H1 (cell line): ENCODE measurements at regions not wholly inside any gene's neighbourhood (a gene's known extent, or its start where the extent isn't known, plus 50 kb on each side); places are given as distances from the start of the nearest gene placed in this dataset.

Experiments used
- CTCF ChIA-PET: fragments of 300-600 bp; sonication (Branson Sonifier 250); formaldehyde crosslinking; loops from one replicate; lab custom pipeline; 2021; ENCODE audit not compliant: partially characterized antibody; lab: Charles Lee
- POLR2A ChIA-PET: fragments of 300-600 bp; sonication (Branson Sonifier 250); formaldehyde crosslinking; loops from one replicate; lab custom pipeline; 2021; ENCODE audit warnings: inconsistent platforms; ENCODE audit not compliant: partially characterized antibody; lab: Charles Lee
- DNase-seq, 2 experiments: peaks; one replicate each; pipeline versions ENCODE4 v3.0.0 to v3.0.0-alpha.2; 2010 to 2022; ENCODE audit warnings: low spot score in 2 of 2, low read depth in 1 of 2, mixed read lengths in 1 of 2
- FAIRE-seq: peaks from 2 replicates; lab custom pipeline; 2011; peaks lifted over from hg19 to GRCh38; lab: Jason Lieb, UNC
- H2AFZ ChIP-seq: 2 replicates; pipeline ENCODE4 v1.8.1; 2012; ENCODE audit warnings: low read length, inconsistent platforms
- H2AK5ac ChIP-seq: 2 replicates; pipeline ENCODE4 v1.6.1; 2013; ENCODE audit warnings: low read depth, low read length
- H2BK120ac ChIP-seq: replicated peaks from 2 replicates; pipeline ENCODE3; 2013; ENCODE audit warnings: low read depth, low read length, inconsistent platforms
- H2BK12ac ChIP-seq: 2 replicates; pipeline ENCODE4 v1.6.1; 2013; ENCODE audit warnings: low read depth, low read length
- H2BK15ac ChIP-seq: 2 replicates; pipeline ENCODE4 v1.6.1; 2013; ENCODE audit warnings: low read length
- H2BK20ac ChIP-seq: 2 replicates; pipeline ENCODE4 v1.6.1; 2013; ENCODE audit warnings: low read length
- H2BK5ac ChIP-seq: 2 replicates; pipeline ENCODE4 v1.6.1; 2013; ENCODE audit warnings: low read depth, low read length
- H3K14ac ChIP-seq: 2 replicates; pipeline ENCODE4 v1.6.1; 2013; ENCODE audit warnings: inconsistent platforms; ENCODE audit not compliant: insufficient read length
- H3K18ac ChIP-seq: 2 replicates; pipeline ENCODE4 v1.6.1; 2013; ENCODE audit warnings: low read length; ENCODE audit errors: extremely low read depth
- H3K23ac ChIP-seq: 2 replicates; pipeline ENCODE4 v1.6.1; 2013; ENCODE audit warnings: inconsistent platforms; ENCODE audit not compliant: insufficient read length
- H3K23me2 ChIP-seq: 2 replicates; pipeline ENCODE4 v1.6.1; 2013; ENCODE audit warnings: low read depth, low read length
- H3K27ac ChIP-seq: 2 replicates; pipeline ENCODE4 v1.6.1; 2011; ENCODE audit warnings: low read depth, low read length, inconsistent platforms
- H3K27me3 ChIP-seq, 4 experiments: replicated peaks in 1 of 4; 1 replicate in 1 of 4; 2 replicates in 3 of 4; pipeline versions ENCODE4 v1.6.1 to v1.8.1; 2011 to 2013; ENCODE audit warnings: low read length in 3 of 4, mild to moderate bottlenecking in 3 of 4, inconsistent platforms in 2 of 4, mixed read lengths in 2 of 4, moderate library complexity in 1 of 4; ENCODE audit not compliant: control insufficient read depth in 3 of 4, insufficient read depth in 3 of 4; ENCODE audit errors: extremely low read depth in 1 of 4
- H3K36me3 ChIP-seq, 4 experiments: 2 replicates each; pipeline versions ENCODE4 v1.6.1 to v1.8.1; 2011 to 2013; ENCODE audit warnings: mild to moderate bottlenecking in 4 of 4, low read length in 3 of 4, moderate library complexity in 2 of 4, control low read depth in 1 of 4, inconsistent platforms in 1 of 4; ENCODE audit not compliant: insufficient read depth in 4 of 4, control insufficient read depth in 2 of 4
- H3K4ac ChIP-seq: replicated peaks from 2 replicates; pipeline ENCODE3; 2013; ENCODE audit warnings: low read length, low read depth, mixed read lengths, inconsistent platforms; ENCODE audit not compliant: insufficient read length
- H3K4me1 ChIP-seq, 4 experiments: replicated peaks in 1 of 4; 1 replicate in 1 of 4; 2 replicates in 3 of 4; pipeline versions ENCODE4 v1.6.1 to v1.8.1; 2011 to 2013; ENCODE audit warnings: low read length in 3 of 4, inconsistent platforms in 2 of 4, mixed read lengths in 1 of 4; ENCODE audit not compliant: insufficient read depth in 4 of 4, control insufficient read depth in 3 of 4
- H3K4me2 ChIP-seq, 2 experiments: 2 replicates each; pipeline versions ENCODE4 v1.6.1 to v1.8.1; 2011 to 2013; ENCODE audit warnings: low read depth in 2 of 2, low read length in 2 of 2, control low read depth in 1 of 2, inconsistent platforms in 1 of 2, mild to moderate bottlenecking in 1 of 2; ENCODE audit not compliant: insufficient read depth in 1 of 2
- H3K4me3 ChIP-seq, 4 experiments: fragments of 200-600, 300-600 bp in 1 of 4; sonication (generic), shearing (Covaris generic), sonication (Bioruptor Twin) in 1 of 4; 2 replicates each; pipeline versions ENCODE4 v1.5.1 to v1.8.1; 2011 to 2016; ENCODE audit warnings: low read length in 4 of 4, low read depth in 3 of 4, control low read depth in 2 of 4, inconsistent platforms in 2 of 4, mild to moderate bottlenecking in 2 of 4, mixed read lengths in 1 of 4, moderate library complexity in 1 of 4; ENCODE audit not compliant: insufficient read depth in 2 of 4; ENCODE audit errors: extremely low read depth in 1 of 4
- H3K56ac ChIP-seq: replicated peaks from 2 replicates; pipeline ENCODE3; 2013; ENCODE audit warnings: low read depth, mild to moderate bottlenecking, mixed read lengths, low read length, inconsistent platforms; ENCODE audit not compliant: insufficient read length
- H3K79me1 ChIP-seq: 2 replicates; pipeline ENCODE4 v1.6.1; 2013; ENCODE audit warnings: low read depth, low read length, control low read depth
- H3K79me2 ChIP-seq, 2 experiments: 2 replicates each; pipeline versions ENCODE4 v1.6.1 to v1.8.1; 2012 to 2013; ENCODE audit warnings: low read length in 2 of 2, mild to moderate bottlenecking in 2 of 2, inconsistent platforms in 1 of 2; ENCODE audit not compliant: insufficient read depth in 2 of 2, control insufficient read depth in 1 of 2
- H3K9ac ChIP-seq, 4 experiments: replicated peaks in 1 of 4; 1 replicate in 1 of 4; 2 replicates in 3 of 4; pipeline versions ENCODE4 v1.6.1 to v1.8.1; 2011 to 2013; ENCODE audit warnings: low read depth in 3 of 4, low read length in 3 of 4, control low read depth in 2 of 4, mild to moderate bottlenecking in 2 of 4, moderate library complexity in 2 of 4, inconsistent platforms in 1 of 4; ENCODE audit errors: extremely low read depth in 1 of 4
- H3K9me3 ChIP-seq, 2 experiments: 2 replicates each; pipeline versions ENCODE4 v1.6.1 to v1.8.1; 2012 to 2013; ENCODE audit warnings: mild to moderate bottlenecking in 2 of 2, moderate library complexity in 2 of 2, control low read depth in 1 of 2, inconsistent platforms in 1 of 2, low read depth in 1 of 2, low read length in 1 of 2, mixed read lengths in 1 of 2; ENCODE audit not compliant: insufficient read depth in 2 of 2
- H4K20me1 ChIP-seq, 2 experiments: replicated peaks in 1 of 2; 2 replicates each; pipeline versions ENCODE3 to v1.8.1; 2011 to 2013; ENCODE audit warnings: inconsistent platforms in 2 of 2, low read length in 2 of 2, mild to moderate bottlenecking in 1 of 2; ENCODE audit not compliant: insufficient read depth in 2 of 2, control insufficient read depth in 1 of 2
- H4K5ac ChIP-seq: 2 replicates; pipeline ENCODE4 v1.6.1; 2013; ENCODE audit warnings: low read length, low read depth, mixed read lengths, inconsistent platforms; ENCODE audit not compliant: insufficient read length
- H4K8ac ChIP-seq: 2 replicates; pipeline ENCODE4 v1.8.0; 2013; ENCODE audit warnings: mild to moderate bottlenecking, moderate library complexity, low read length, inconsistent platforms; ENCODE audit not compliant: insufficient read depth; ENCODE audit errors: extremely low read depth
- H4K91ac ChIP-seq: replicated peaks from 2 replicates; pipeline ENCODE3; 2013; ENCODE audit warnings: low read length, mixed read lengths, inconsistent platforms; ENCODE audit not compliant: insufficient read length
- ASH2L ChIP-seq: fragments of 200-600, 300-600 bp; sonication (generic); IDR thresholded peaks from one replicate; pipeline ENCODE4 v1.7.1; 2017; ENCODE audit warnings: low read length
- BACH1 ChIP-seq: IDR thresholded peaks from 2 replicates; pipeline ENCODE4 v1.6.1; 2012; ENCODE audit warnings: low read length, improper control_type of control experiment
- CBX8 ChIP-seq: fragments of 300-800, 300-1000 bp; sonication (generic); IDR thresholded peaks from 2 replicates; pipeline ENCODE4 v1.7.1; 2016; ENCODE audit warnings: low read depth, low read length, borderline replicate concordance
- EGR1 ChIP-seq: IDR thresholded peaks from 2 replicates; pipeline ENCODE4 v1.6.1; 2011; ENCODE audit warnings: low read depth, low read length, borderline replicate concordance
- EP300 ChIP-seq, 2 experiments: IDR thresholded peaks; 1 replicate in 1 of 2; 2 replicates in 1 of 2; pipeline ENCODE4 v1.6.1; 2011 to 2012; ENCODE audit warnings: low read depth in 2 of 2, low read length in 2 of 2, mild to moderate bottlenecking in 2 of 2, borderline replicate concordance in 1 of 2, inconsistent platforms in 1 of 2, moderate library complexity in 1 of 2
- KDM1A ChIP-seq: fragments of 200-600, 300-600 bp; sonication (generic); IDR thresholded peaks from 2 replicates; pipeline ENCODE4 v1.7.1; 2016; ENCODE audit warnings: mild to moderate bottlenecking, low read length, borderline replicate concordance
- NANOG ChIP-seq: IDR thresholded peaks from 2 replicates; pipeline ENCODE4 v1.6.1; 2011; ENCODE audit warnings: low read length, low read depth, mild to moderate bottlenecking, inconsistent platforms; ENCODE audit not compliant: insufficient read depth, poor library complexity, severe bottlenecking
- POLR2AphosphoS5 ChIP-seq: IDR thresholded peaks from 2 replicates; pipeline ENCODE4 v1.6.1; 2011; ENCODE audit warnings: low read depth, low read length
- RAD21 ChIP-seq, 2 experiments: IDR thresholded peaks in 1 of 2; conservative IDR thresholded peaks in 1 of 2; 2 replicates each; pipeline ENCODE4 v1.6.1; 2011; ENCODE audit warnings: low read depth in 2 of 2, low read length in 2 of 2, improper control_type of control experiment in 1 of 2, inconsistent platforms in 1 of 2, mild to moderate bottlenecking in 1 of 2, moderate library complexity in 1 of 2
- RFX5 ChIP-seq: IDR thresholded peaks from 2 replicates; pipeline ENCODE4 v1.6.1; 2011; ENCODE audit warnings: low read depth, low read length, improper control_type of control experiment, borderline replicate concordance
- SAP30 ChIP-seq: fragments of 300-600 bp; sonication (generic); IDR thresholded peaks from 2 replicates; pipeline ENCODE4 v1.7.1; 2012; ENCODE audit warnings: low read length, moderate library complexity, mild to moderate bottlenecking, inconsistent platforms; ENCODE audit not compliant: insufficient read depth, insufficient replicate concordance
- SIN3A ChIP-seq, 2 experiments: IDR thresholded peaks in 1 of 2; conservative IDR thresholded peaks in 1 of 2; 2 replicates each; pipeline ENCODE4 v1.6.1; 2011 to 2012; ENCODE audit warnings: low read length in 2 of 2, improper control_type of control experiment in 1 of 2, low read depth in 1 of 2, mild to moderate bottlenecking in 1 of 2
- SP1 ChIP-seq: IDR thresholded peaks from 2 replicates; pipeline ENCODE4 v1.6.1; 2011; ENCODE audit warnings: low read depth, low read length
- SP2 ChIP-seq: IDR thresholded peaks from 2 replicates; pipeline ENCODE4 v1.6.1; 2012; ENCODE audit warnings: mild to moderate bottlenecking, low read length, inconsistent platforms
- SRF ChIP-seq: IDR thresholded peaks from 2 replicates; pipeline ENCODE4 v1.6.1; 2011; ENCODE audit warnings: mild to moderate bottlenecking, low read depth, low read length, moderate library complexity
- WGBS, 2 experiments: shearing (Covaris generic) in 1 of 2; methylation state at CpG; one replicate each; pipeline versions ENCODE4 v1.1.6 to v1.1.7; 2013 to 2015; ENCODE audit warnings: low lambda C conversion rate in 2 of 2, mixed read lengths in 2 of 2, inconsistent platforms in 1 of 2, low coverage in 1 of 2, missing lambda C conversion rate in 1 of 2; ENCODE audit not compliant: insufficient replicate concordance in 2 of 2, insufficient coverage in 1 of 2, insufficient read length in 1 of 2; ENCODE audit errors: extremely low coverage in 1 of 2, missing lambda C conversion rate in 1 of 2; 5-methylcytosine and 5-hydroxymethylcytosine counted together

- H2BK15ac ChIP-seq: no peak overlapping the region
- H3K23ac ChIP-seq: no peak overlapping the region
- no peaks in the 10 kb centered on the region for H3K79me2 ChIP-seq
- no peak overlapping the region; the same call in 1 of the 2 replicates for H4K8ac ChIP-seq
- no peaks in the 10 kb centered on the region for H3K36me3 ChIP-seq
- H3K9ac ChIP-seq: no peak overlapping the region
- H3K14ac ChIP-seq: no peak overlapping the region
- H3K4me3 ChIP-seq: no peak overlapping the region
- H3K27me3 ChIP-seq: no peaks in the 10 kb centered on the region
- no peak overlapping the region for H3K18ac ChIP-seq
- H3K4me1 ChIP-seq: no peaks in the 10 kb centered on the region
- no peaks in the 10 kb centered on the region for H3K79me1 ChIP-seq
- H3K56ac ChIP-seq: no peak overlapping the region
- ChIA-PET CTCF (interaction anchor here (0.5 to 13.1 kb wide), 26 partner anchors 8 to 1128 kb away, joined by 3 to 126 read pairs (median 4); no protein-coding TSS in a partner anchor), POLR2A (no interaction called here)
- 94% methylated on average over 9 of the region's 9 CpGs; no CpG with 5 or more reads in 1 of the 2 experiments for WGBS, 2 experiments
- H2BK20ac ChIP-seq: no peak overlapping the region
- H4K5ac ChIP-seq: no peak overlapping the region
- no peak for FAIRE-seq
- no peak overlapping the region for H3K4me2 ChIP-seq
- H2AK5ac ChIP-seq: no peak overlapping the region
- no peaks in the 10 kb centered on the region for H4K20me1 ChIP-seq
- 0 out of 2 replicates have a peak overlapping the region, but pooled peaks have one; percentile 38 for H2AFZ ChIP-seq
- H3K9me3 ChIP-seq: no peaks in the 10 kb centered on the region
- no peaks in the 10 kb centered on the region for H3K23me2 ChIP-seq
- no peak for DNase-seq
- no peak overlapping the region for H2BK120ac ChIP-seq
- H4K91ac ChIP-seq: no peak overlapping the region
- no peak overlapping the region for H2BK12ac ChIP-seq
- H3K4ac ChIP-seq: no peak overlapping the region
- H2BK5ac ChIP-seq: no peak overlapping the region
- H3K27ac ChIP-seq: no peak overlapping the region
- TF ChIP-seq RAD21 (IDR thresholded peaks at IDR 0.05 in 1 of 2, conservative IDR thresholded peaks at IDR 0.05 in 1 of 2; ENCODE audit: low read depth in 2 of 2, low read length in 2 of 2) (no peak), POLR2AphosphoS5 (no peak), BACH1 (no peak), ASH2L (no peak), SRF (no peak), RFX5 (no peak), EGR1 (no peak), SIN3A (conservative IDR thresholded peaks at IDR 0.05 in 1 of 2, IDR thresholded peaks at IDR 0.05 in 1 of 2; ENCODE audit: low read depth in 1 of 2, low read length in 2 of 2) (no peak), CBX8 (no peak), SP2 (no peak), SP1 (no peak), KDM1A (no peak), EP300 (IDR thresholded peaks at IDR 0.05; ENCODE audit: borderline replicate concordance in 1 of 2, low read depth in 2 of 2, low read length in 2 of 2) (no peak), NANOG (no peak), SAP30 (no peak)
These were observed 133.1 kb upstream of the EPB41L4A start for GRCh38 chr5:112552216-112552615.
